Smooth muscle cell (in vitro differentiated cells): ENCODE measurements at regions not wholly inside any gene's neighbourhood (a gene's known extent, or its start where the extent isn't known, plus 50 kb on each side); places are given as distances from the start of the nearest gene placed in this dataset.

Source experiments
- DNase-seq: peaks from one replicate; lab custom pipeline; 2025; ENCODE audit not compliant: unreplicated experiment; lab: John Stamatoyannopoulos, UW
- H2AFZ ChIP-seq: fragments of 200-600 bp; sonication (generic); 2 replicates; pipeline ENCODE4 v1.6.0; 2016; ENCODE audit warnings: antibody characterized with exemption, low read depth, mild to moderate bottlenecking
- H3F3A ChIP-seq: fragments of 200-600 bp; sonication (generic); 2 replicates; pipeline ENCODE4 v1.6.0; 2017; ENCODE audit warnings: antibody characterized with exemption, low read depth
- H3K27ac ChIP-seq: fragments of 200-600 bp; sonication (generic); 2 replicates; pipeline ENCODE4 v1.5.1; 2016; ENCODE audit warnings: low read depth, mild to moderate bottlenecking
- H3K27me3 ChIP-seq: fragments of 200-600 bp; sonication (generic); 2 replicates; pipeline ENCODE4 v1.6.1; 2016; ENCODE audit warnings: low read depth, mild to moderate bottlenecking
- H3K36me3 ChIP-seq: fragments of 200-600 bp; sonication (generic); 2 replicates; pipeline ENCODE4 v1.5.1; 2016; ENCODE audit warnings: low read depth
- H3K4me1 ChIP-seq: fragments of 200-600 bp; sonication (generic); 2 replicates; pipeline ENCODE4 v1.5.1; 2016; ENCODE audit warnings: low read depth
- H3K4me2 ChIP-seq: fragments of 200-600 bp; sonication (generic); 2 replicates; pipeline ENCODE4 v1.6.0; 2016; ENCODE audit warnings: mild to moderate bottlenecking
- H3K4me3 ChIP-seq: fragments of 200-600 bp; sonication (generic); 2 replicates; pipeline ENCODE4 v1.5.1; 2016; ENCODE audit warnings: mild to moderate bottlenecking
- H3K79me2 ChIP-seq: fragments of 200-600 bp; sonication (generic); 2 replicates; pipeline ENCODE4 v1.6.0; 2016; ENCODE audit warnings: low read depth, mild to moderate bottlenecking
- H3K9ac ChIP-seq: fragments of 200-600 bp; sonication (generic); 2 replicates; pipeline ENCODE4 v1.6.0; 2016; ENCODE audit warnings: low read depth
- H3K9me3 ChIP-seq: fragments of 200-600 bp; sonication (generic); replicated peaks from 2 replicates; pipeline ENCODE4 v1.5.1; 2016; ENCODE audit warnings: low read depth
- H4K20me1 ChIP-seq: fragments of 200-600 bp; sonication (generic); 2 replicates; pipeline ENCODE4 v1.6.0; 2016; ENCODE audit warnings: low read depth
- WGBS: methylation state at CpG from one replicate; pipeline ENCODE4 v1.1.7; 2016; ENCODE audit warnings: low lambda C conversion rate; 5-methylcytosine and 5-hydroxymethylcytosine counted together
- TF ChIP-seq, protein P1 (sequence below): fragments of 200-600 bp; sonication (generic); IDR thresholded peaks from 2 replicates; pipeline ENCODE4 v1.5.1; 2017; ENCODE audit warnings: borderline replicate concordance, mild to moderate bottlenecking, antibody characterized with exemption; ENCODE audit not compliant: insufficient read depth, poor library complexity, severe bottlenecking

DNA sequence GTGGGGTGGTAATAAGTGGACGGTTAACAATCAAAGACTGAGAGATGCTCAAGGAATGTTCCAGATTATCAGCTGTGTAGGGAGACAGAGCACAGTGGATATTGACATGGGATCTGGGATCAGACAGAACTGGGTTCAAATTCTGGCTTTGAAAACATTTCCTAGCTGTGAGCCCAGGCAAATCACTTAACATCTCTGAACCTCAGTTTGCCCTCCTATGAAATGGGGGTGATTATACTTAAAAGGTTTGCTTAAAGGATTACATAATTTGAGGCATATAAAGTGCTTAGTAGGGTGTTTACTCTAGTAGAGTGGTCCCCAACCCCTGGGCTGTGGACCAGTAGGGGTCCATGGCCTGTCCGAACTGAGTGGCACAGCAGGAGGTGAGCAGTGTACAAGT, 260.0 kb upstream of the CRY1 start:
- Histone ChIP-seq H4K20me1 (no peaks in the 10 kb centered on the region), H3K27ac (no peak overlapping the region), H3K9me3 (no peaks in the 10 kb centered on the region), H3K36me3 (no peaks in the 10 kb centered on the region), H3K79me2 (no peaks in the 10 kb centered on the region), H3K4me3 (no peak overlapping the region), H3F3A (no peaks in the 10 kb centered on the region), H3K4me1 (no peaks in the 10 kb centered on the region), H3K4me2 (no peak overlapping the region), H3K9ac (no peak overlapping the region), H3K27me3 (no peaks in the 10 kb centered on the region), H2AFZ (no peak overlapping the region)
- no peak for DNase-seq
- WGBS: 96% methylated on average over 2 of the region's 2 CpGs
- TF ChIP-seq, protein P1, sequence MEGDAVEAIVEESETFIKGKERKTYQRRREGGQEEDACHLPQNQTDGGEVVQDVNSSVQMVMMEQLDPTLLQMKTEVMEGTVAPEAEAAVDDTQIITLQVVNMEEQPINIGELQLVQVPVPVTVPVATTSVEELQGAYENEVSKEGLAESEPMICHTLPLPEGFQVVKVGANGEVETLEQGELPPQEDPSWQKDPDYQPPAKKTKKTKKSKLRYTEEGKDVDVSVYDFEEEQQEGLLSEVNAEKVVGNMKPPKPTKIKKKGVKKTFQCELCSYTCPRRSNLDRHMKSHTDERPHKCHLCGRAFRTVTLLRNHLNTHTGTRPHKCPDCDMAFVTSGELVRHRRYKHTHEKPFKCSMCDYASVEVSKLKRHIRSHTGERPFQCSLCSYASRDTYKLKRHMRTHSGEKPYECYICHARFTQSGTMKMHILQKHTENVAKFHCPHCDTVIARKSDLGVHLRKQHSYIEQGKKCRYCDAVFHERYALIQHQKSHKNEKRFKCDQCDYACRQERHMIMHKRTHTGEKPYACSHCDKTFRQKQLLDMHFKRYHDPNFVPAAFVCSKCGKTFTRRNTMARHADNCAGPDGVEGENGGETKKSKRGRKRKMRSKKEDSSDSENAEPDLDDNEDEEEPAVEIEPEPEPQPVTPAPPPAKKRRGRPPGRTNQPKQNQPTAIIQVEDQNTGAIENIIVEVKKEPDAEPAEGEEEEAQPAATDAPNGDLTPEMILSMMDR: no peak

DNA sequence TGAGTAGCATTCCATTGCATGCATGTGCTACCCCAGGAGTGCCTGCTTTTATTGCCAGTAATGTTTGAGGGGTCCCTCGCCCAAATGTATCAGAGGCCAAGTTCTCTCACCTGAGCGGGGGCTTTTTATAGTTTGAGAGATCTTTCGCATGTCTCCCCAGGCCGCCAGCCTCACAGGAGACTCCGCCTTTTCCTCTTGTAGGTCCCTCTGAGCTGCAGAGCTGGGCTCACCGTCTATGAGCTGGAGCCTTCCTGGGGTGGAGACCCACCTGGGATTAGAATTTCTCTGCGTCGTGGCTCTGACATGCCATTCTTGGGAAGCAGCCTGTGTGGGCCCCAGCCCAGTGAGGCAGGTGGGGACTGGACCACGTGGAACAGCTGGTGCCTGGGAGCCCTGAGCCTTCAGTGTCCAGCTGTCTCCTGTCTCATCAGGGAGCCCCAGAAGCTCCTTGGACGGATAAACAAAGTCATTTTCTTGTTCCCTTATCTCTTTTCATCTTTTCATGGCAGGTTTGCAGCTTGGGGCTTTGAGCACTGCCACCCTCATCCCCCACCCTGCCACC, 261.7 kb upstream of the CRY1 start:
- Histone ChIP-seq H3K4me2 (no peak overlapping the region), H3K4me1 (no peaks in the 10 kb centered on the region), H3K79me2 (no peaks in the 10 kb centered on the region), H4K20me1 (no peaks in the 10 kb centered on the region), H3K4me3 (no peak overlapping the region), H2AFZ (no peak overlapping the region), H3K27me3 (no peaks in the 10 kb centered on the region), H3K27ac (no peak overlapping the region), H3K36me3 (no peaks in the 10 kb centered on the region), H3K9ac (no peak overlapping the region), H3F3A (no peaks in the 10 kb centered on the region), H3K9me3 (no peaks in the 10 kb centered on the region)
- TF ChIP-seq, protein P1: no peak
- WGBS: 81% methylated on average over 10 of the region's 10 CpGs
- DNase-seq: no peak

DNA sequence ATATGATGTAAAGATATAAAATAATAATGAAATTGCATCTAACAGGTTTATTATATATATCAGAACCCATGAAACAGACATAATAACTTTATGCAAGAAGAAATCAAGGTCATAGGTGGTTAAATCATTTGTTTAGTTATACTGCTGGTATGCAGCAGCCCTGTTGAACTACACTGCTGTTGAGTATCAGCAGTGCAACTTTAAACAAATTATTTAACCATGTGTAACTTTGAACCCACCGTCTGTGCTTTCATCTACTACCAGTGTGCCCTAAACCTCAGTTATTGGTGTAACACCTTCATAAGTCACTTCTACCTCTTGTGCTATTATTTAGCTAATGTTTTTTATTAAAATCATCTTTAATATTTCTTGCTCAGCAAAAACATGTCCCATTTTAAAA, 262.3 kb upstream of the CRY1 start:
- Histone ChIP-seq H3K79me2 (no peaks in the 10 kb centered on the region), H3K9me3 (no peaks in the 10 kb centered on the region), H3K27me3 (no peaks in the 10 kb centered on the region), H3K36me3 (no peaks in the 10 kb centered on the region), H3K4me2 (no peak overlapping the region), H3K27ac (no peak overlapping the region), H4K20me1 (no peaks in the 10 kb centered on the region), H3K4me1 (no peaks in the 10 kb centered on the region), H3K4me3 (no peak overlapping the region), H2AFZ (no peak overlapping the region), H3K9ac (no peak overlapping the region), H3F3A (no peaks in the 10 kb centered on the region)
- TF ChIP-seq, protein P1: no peak
- 70% methylated on average over 1 of the region's 1 CpG for WGBS
- DNase-seq: no peak

DNA sequence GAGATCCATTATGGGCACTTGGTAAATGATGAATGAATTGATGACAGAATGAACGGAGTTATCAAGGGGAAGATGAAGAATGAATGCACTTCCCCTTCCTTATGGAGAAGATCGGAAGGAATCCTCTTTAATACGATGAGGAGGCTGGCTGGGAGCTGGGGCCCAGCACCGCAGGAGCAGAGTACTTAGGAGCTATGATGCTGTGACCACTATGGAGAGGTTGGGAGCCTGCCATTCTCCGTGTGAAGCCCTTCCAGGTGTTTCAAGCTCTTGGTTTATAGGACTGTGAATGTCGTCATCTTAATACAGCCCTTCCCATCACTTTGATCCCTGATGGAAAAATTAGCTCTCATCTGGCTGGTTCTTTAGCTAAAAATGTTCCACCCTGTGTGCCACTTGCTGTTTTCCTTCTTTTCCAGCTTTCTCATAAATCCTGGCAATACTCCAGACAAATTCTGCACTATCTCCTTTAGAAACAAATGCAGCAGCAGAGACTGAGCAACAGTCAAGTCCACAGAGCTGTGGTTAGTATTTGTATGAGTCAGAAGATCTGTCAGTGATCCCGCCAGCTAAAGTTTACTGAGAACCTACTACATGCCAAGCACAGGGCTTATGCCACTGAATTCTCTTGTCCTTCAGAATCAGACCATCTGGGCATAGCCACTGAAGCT, 263.1 kb upstream of the CRY1 start:
- Histone ChIP-seq H3K36me3 (no peaks in the 10 kb centered on the region), H4K20me1 (no peaks in the 10 kb centered on the region), H3K27me3 (no peaks in the 10 kb centered on the region), H3K9me3 (no peaks in the 10 kb centered on the region), H3K27ac (no peak overlapping the region), H3F3A (no peaks in the 10 kb centered on the region), H3K4me2 (peak overlapping the region; percentile 17), H2AFZ (no peak overlapping the region), H3K79me2 (no peaks in the 10 kb centered on the region), H3K4me1 (no peaks in the 10 kb centered on the region), H3K9ac (no peak overlapping the region), H3K4me3 (no peak overlapping the region)
- TF ChIP-seq, protein P1: no peak
- no peak for DNase-seq
- 66% methylated on average over 7 of the region's 7 CpGs for WGBS
